Smooth muscle cell (in vitro differentiated cells): ENCODE measurements at regions not wholly inside any gene's neighbourhood (a gene's known extent, or its start where the extent isn't known, plus 50 kb on each side); places are given as distances from the start of the nearest gene placed in this dataset.

Source experiments
- DNase-seq: peaks from one replicate; lab custom pipeline; 2025; ENCODE audit not compliant: unreplicated experiment; lab: John Stamatoyannopoulos, UW
- H2AFZ ChIP-seq: fragments of 200-600 bp; sonication (generic); 2 replicates; pipeline ENCODE4 v1.6.0; 2016; ENCODE audit warnings: antibody characterized with exemption, low read depth, mild to moderate bottlenecking
- H3F3A ChIP-seq: fragments of 200-600 bp; sonication (generic); 2 replicates; pipeline ENCODE4 v1.6.0; 2017; ENCODE audit warnings: antibody characterized with exemption, low read depth
- H3K27ac ChIP-seq: fragments of 200-600 bp; sonication (generic); 2 replicates; pipeline ENCODE4 v1.5.1; 2016; ENCODE audit warnings: low read depth, mild to moderate bottlenecking
- H3K27me3 ChIP-seq: fragments of 200-600 bp; sonication (generic); 2 replicates; pipeline ENCODE4 v1.6.1; 2016; ENCODE audit warnings: low read depth, mild to moderate bottlenecking
- H3K36me3 ChIP-seq: fragments of 200-600 bp; sonication (generic); 2 replicates; pipeline ENCODE4 v1.5.1; 2016; ENCODE audit warnings: low read depth
- H3K4me1 ChIP-seq: fragments of 200-600 bp; sonication (generic); 2 replicates; pipeline ENCODE4 v1.5.1; 2016; ENCODE audit warnings: low read depth
- H3K4me2 ChIP-seq: fragments of 200-600 bp; sonication (generic); 2 replicates; pipeline ENCODE4 v1.6.0; 2016; ENCODE audit warnings: mild to moderate bottlenecking
- H3K4me3 ChIP-seq: fragments of 200-600 bp; sonication (generic); 2 replicates; pipeline ENCODE4 v1.5.1; 2016; ENCODE audit warnings: mild to moderate bottlenecking
- H3K79me2 ChIP-seq: fragments of 200-600 bp; sonication (generic); 2 replicates; pipeline ENCODE4 v1.6.0; 2016; ENCODE audit warnings: low read depth, mild to moderate bottlenecking
- H3K9ac ChIP-seq: fragments of 200-600 bp; sonication (generic); 2 replicates; pipeline ENCODE4 v1.6.0; 2016; ENCODE audit warnings: low read depth
- H3K9me3 ChIP-seq: fragments of 200-600 bp; sonication (generic); replicated peaks from 2 replicates; pipeline ENCODE4 v1.5.1; 2016; ENCODE audit warnings: low read depth
- H4K20me1 ChIP-seq: fragments of 200-600 bp; sonication (generic); 2 replicates; pipeline ENCODE4 v1.6.0; 2016; ENCODE audit warnings: low read depth
- CTCF ChIP-seq: fragments of 200-600 bp; sonication (generic); IDR thresholded peaks from 2 replicates; pipeline ENCODE4 v1.5.1; 2017; ENCODE audit warnings: borderline replicate concordance, mild to moderate bottlenecking, antibody characterized with exemption; ENCODE audit not compliant: insufficient read depth, poor library complexity, severe bottlenecking
- WGBS: methylation state at CpG from one replicate; pipeline ENCODE4 v1.1.7; 2016; ENCODE audit warnings: low lambda C conversion rate; 5-methylcytosine and 5-hydroxymethylcytosine counted together

- Histone ChIP-seq H4K20me1 (no peaks in the 10 kb centered on the region), H3K27me3 (no peaks in the 10 kb centered on the region), H3K9me3 (no peaks in the 10 kb centered on the region), H3K4me2 (no peak overlapping the region), H3K79me2 (no peaks in the 10 kb centered on the region), H3F3A (no peaks in the 10 kb centered on the region), H3K4me3 (no peak overlapping the region), H3K36me3 (no peaks in the 10 kb centered on the region), H3K9ac (no peak overlapping the region), H3K4me1 (no peaks in the 10 kb centered on the region), H2AFZ (no peak overlapping the region), H3K27ac (no peak overlapping the region)
- DNase-seq: no peak
- TF ChIP-seq CTCF: no peak
- WGBS: 89% methylated on average over 8 of the region's 8 CpGs
Observed at GRCh38 chr10:120282421-120282820, 174.6 kb upstream of the PLPP4 start.

- H3K9ac ChIP-seq: no peak overlapping the region
- no peak overlapping the region for H2AFZ ChIP-seq
- H3K4me1 ChIP-seq: no peaks in the 10 kb centered on the region
- H3K79me2 ChIP-seq: no peaks in the 10 kb centered on the region
- no peak overlapping the region for H3K27ac ChIP-seq
- no peaks in the 10 kb centered on the region for H3F3A ChIP-seq
- H4K20me1 ChIP-seq: no peaks in the 10 kb centered on the region
- no peak for DNase-seq
- TF ChIP-seq CTCF: no peak
- no peak overlapping the region for H3K4me3 ChIP-seq
- no peak overlapping the region for H3K4me2 ChIP-seq
- no peaks in the 10 kb centered on the region for H3K27me3 ChIP-seq
- WGBS: 93% methylated on average over 6 of the region's 6 CpGs
- no peaks in the 10 kb centered on the region for H3K36me3 ChIP-seq
- no peaks in the 10 kb centered on the region for H3K9me3 ChIP-seq
Observed at GRCh38 chr10:120282846-120283492, 174.1 kb upstream of the PLPP4 start.

- H3K9me3 ChIP-seq: no peaks in the 10 kb centered on the region
- no peak overlapping the region for H3K9ac ChIP-seq
- H3K27me3 ChIP-seq: no peaks in the 10 kb centered on the region
- H3K4me3 ChIP-seq: no peak overlapping the region
- no peaks in the 10 kb centered on the region for H3K79me2 ChIP-seq
- WGBS: 89% methylated on average over 6 of the region's 6 CpGs
- H4K20me1 ChIP-seq: no peaks in the 10 kb centered on the region
- no peak overlapping the region for H2AFZ ChIP-seq
- no peak for DNase-seq
- H3F3A ChIP-seq: no peaks in the 10 kb centered on the region
- no peak overlapping the region for H3K4me2 ChIP-seq
- no peak for TF ChIP-seq CTCF
- H3K4me1 ChIP-seq: no peaks in the 10 kb centered on the region
- no peaks in the 10 kb centered on the region for H3K36me3 ChIP-seq
- no peak overlapping the region for H3K27ac ChIP-seq
Observed at GRCh38 chr10:120285408-120285807, 171.6 kb upstream of the PLPP4 start.

GRCh38 chr10:120286280-120286679 lies 170.7 kb upstream of the PLPP4 start:
- H3K79me2 ChIP-seq: no peaks in the 10 kb centered on the region
- H3K4me1 ChIP-seq: no peaks in the 10 kb centered on the region
- no peak for DNase-seq
- WGBS: 96% methylated on average over 3 of the region's 3 CpGs
- H3K27me3 ChIP-seq: no peaks in the 10 kb centered on the region
- no peak overlapping the region for H3K27ac ChIP-seq
- no peak overlapping the region for H2AFZ ChIP-seq
- no peak overlapping the region for H3K4me2 ChIP-seq
- H3F3A ChIP-seq: no peaks in the 10 kb centered on the region
- H3K4me3 ChIP-seq: no peak overlapping the region
- TF ChIP-seq CTCF: no peak
- H3K9me3 ChIP-seq: no peaks in the 10 kb centered on the region
- no peak overlapping the region for H3K9ac ChIP-seq
- no peaks in the 10 kb centered on the region for H3K36me3 ChIP-seq
- H4K20me1 ChIP-seq: no peaks in the 10 kb centered on the region
